Upper lobe of left lung (tissue), 6 donors: ENCODE measurements at regions not wholly inside any gene's neighbourhood (a gene's known extent, or its start where the extent isn't known, plus 50 kb on each side); places are given as distances from the start of the nearest gene placed in this dataset.

ENCODE experiments used
- ATAC-seq, 2 donors: fragments of 200-7000 bp; cut with Tn5 transposase; one replicate each; pipeline ENCODE4 v1.9.1; 2022; ENCODE audit warnings: mild to moderate bottlenecking in 2 of 2, moderate library complexity in 2 of 2; ENCODE audit not compliant: low FRiP score in 2 of 2
- DNase-seq, 2 donors: peaks; one replicate each; pipeline ENCODE4 v3.0.0-alpha.2; 2019 to 2020
- H3K27ac ChIP-seq, 4 donors: fragments of 200-600 bp; sonication (generic); one replicate each; pipeline ENCODE4 v1.5.1; 2016 to 2019
- H3K27me3 ChIP-seq, 4 donors: fragments of 200-600 bp; sonication (generic); one replicate each; pipeline ENCODE4 v1.5.1; 2017 to 2019
- H3K36me3 ChIP-seq, 4 donors: fragments of 200-600 bp; sonication (generic); one replicate each; pipeline ENCODE4 v1.5.1; 2016 to 2019
- H3K4me1 ChIP-seq, 4 donors: fragments of 200-600 bp; sonication (generic); one replicate each; pipeline ENCODE4 v1.5.1; 2018 to 2019
- H3K4me3 ChIP-seq, 4 donors: fragments of 200-600 bp; sonication (generic); one replicate each; pipeline ENCODE4 v1.5.1; 2017 to 2019; ENCODE audit warnings: mild to moderate bottlenecking in 2 of 4, moderate library complexity in 1 of 4
- H3K9me3 ChIP-seq, 4 donors: fragments of 200-600 bp; sonication (generic); one replicate each; pipeline ENCODE4 v1.5.1; 2018 to 2019
- EP300 ChIP-seq, 4 donors: sonication (generic); formaldehyde crosslinking; IDR thresholded peaks; one replicate each; pipeline ENCODE4 v1.5.1; 2017; ENCODE audit warnings: antibody characterized with exemption in 4 of 4, control low read depth in 2 of 4
- POLR2A ChIP-seq, 4 donors: fragments of 450-650 bp; IDR thresholded peaks; one replicate each; pipeline ENCODE4 v1.5.1; 2016 to 2017; ENCODE audit warnings: antibody characterized with exemption in 4 of 4, mild to moderate bottlenecking in 2 of 4
- POLR2AphosphoS5 ChIP-seq, 2 donors: sonication (generic); formaldehyde crosslinking; IDR thresholded peaks; one replicate each; pipeline ENCODE4 v1.5.1; 2017; ENCODE audit warnings: antibody characterized with exemption in 2 of 2
- WGBS, 2 donors: methylation state at CpG; one replicate each; pipeline ENCODE4 v1.1.5; 2017 to 2018; 5-methylcytosine and 5-hydroxymethylcytosine counted together
- TF ChIP-seq, protein P1 (sequence below), 6 experiments: fragments of 450-650 bp in 4 of 6; fragments of 200-600 bp in 2 of 6; sonication (generic) in 2 of 6; IDR thresholded peaks; one replicate each; pipeline ENCODE4 v1.5.1; 2016 to 2019; ENCODE audit warnings: antibody characterized with exemption in 6 of 6
- donor health status: DM: no; HTN: no; CAD: no; lungs with moderate emphysema.
- donor health status: DM: no; HTN: yes; CAD: no; lungs with severe emphysema.

DNA sequence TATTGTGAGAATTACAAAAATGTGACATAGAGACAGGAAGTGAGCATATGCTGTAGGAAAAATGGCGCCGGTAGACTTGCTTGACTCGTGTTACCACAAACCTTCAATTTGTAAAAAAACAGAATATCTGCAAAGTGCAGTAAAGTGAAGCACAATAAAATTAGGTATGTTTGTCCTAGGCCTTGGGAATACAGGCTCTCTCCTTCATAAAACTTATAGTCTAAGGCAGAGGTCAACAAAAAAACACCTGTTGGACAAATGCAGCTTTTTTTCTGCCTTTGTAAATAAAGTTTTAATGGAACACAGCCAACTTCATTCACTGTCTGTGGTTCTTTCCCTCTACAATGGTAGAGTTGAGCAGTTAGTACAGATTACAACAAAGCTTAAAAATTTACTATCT, 216.8 kb upstream of the SATB1 start:
- Histone ChIP-seq H3K4me1 (no peaks in the 10 kb centered on the region), H3K9me3 (no peaks in the 10 kb centered on the region), H3K27me3 (no peaks in the 10 kb centered on the region), H3K36me3 (no peaks in the 10 kb centered on the region), H3K27ac (no peak overlapping the region), H3K4me3 (no peak overlapping the region)
- TF ChIP-seq POLR2A (IDR thresholded peaks at IDR 0.05) (no peak), POLR2AphosphoS5 (IDR thresholded peaks at IDR 0.05) (no peak), EP300 (IDR thresholded peaks at IDR 0.05) (no peak)
- TF ChIP-seq, protein P1, sequence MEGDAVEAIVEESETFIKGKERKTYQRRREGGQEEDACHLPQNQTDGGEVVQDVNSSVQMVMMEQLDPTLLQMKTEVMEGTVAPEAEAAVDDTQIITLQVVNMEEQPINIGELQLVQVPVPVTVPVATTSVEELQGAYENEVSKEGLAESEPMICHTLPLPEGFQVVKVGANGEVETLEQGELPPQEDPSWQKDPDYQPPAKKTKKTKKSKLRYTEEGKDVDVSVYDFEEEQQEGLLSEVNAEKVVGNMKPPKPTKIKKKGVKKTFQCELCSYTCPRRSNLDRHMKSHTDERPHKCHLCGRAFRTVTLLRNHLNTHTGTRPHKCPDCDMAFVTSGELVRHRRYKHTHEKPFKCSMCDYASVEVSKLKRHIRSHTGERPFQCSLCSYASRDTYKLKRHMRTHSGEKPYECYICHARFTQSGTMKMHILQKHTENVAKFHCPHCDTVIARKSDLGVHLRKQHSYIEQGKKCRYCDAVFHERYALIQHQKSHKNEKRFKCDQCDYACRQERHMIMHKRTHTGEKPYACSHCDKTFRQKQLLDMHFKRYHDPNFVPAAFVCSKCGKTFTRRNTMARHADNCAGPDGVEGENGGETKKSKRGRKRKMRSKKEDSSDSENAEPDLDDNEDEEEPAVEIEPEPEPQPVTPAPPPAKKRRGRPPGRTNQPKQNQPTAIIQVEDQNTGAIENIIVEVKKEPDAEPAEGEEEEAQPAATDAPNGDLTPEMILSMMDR (IDR thresholded peaks at IDR 0.05): no peak
- ATAC-seq: no peak
- DNase-seq: no peak
- 93% methylated on average over 3 of the region's 3 CpGs for WGBS, 2 donors

DNA sequence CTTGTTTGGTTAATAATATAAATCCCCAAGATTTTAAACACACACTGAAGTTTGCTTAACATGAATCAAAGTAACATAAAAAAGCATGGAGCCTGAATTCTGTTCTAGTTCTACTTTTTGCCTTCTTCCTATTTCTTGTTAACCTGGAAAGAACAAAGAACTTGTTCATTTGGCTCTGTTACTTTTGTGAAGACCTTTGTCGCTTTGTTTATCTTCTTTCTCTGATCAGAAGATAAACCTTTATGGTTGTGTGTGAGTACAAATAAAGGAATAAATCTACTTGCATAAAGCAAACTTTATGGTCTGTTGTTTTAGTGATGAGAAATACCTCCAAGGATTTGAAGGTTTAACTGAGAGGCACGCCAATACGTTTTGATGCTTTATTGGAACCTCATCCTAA, 210.1 kb upstream of the SATB1 start:
- Histone ChIP-seq H3K36me3 (no peaks in the 10 kb centered on the region), H3K9me3 (no peaks in the 10 kb centered on the region), H3K27ac (no peak overlapping the region), H3K4me1 (no peaks in the 10 kb centered on the region), H3K27me3 (no peaks in the 10 kb centered on the region), H3K4me3 (no peak overlapping the region)
- DNase-seq: no peak
- no peak for TF ChIP-seq EP300 (IDR thresholded peaks at IDR 0.05)
- TF ChIP-seq POLR2AphosphoS5 (IDR thresholded peaks at IDR 0.05): no peak
- TF ChIP-seq POLR2A (IDR thresholded peaks at IDR 0.05): no peak
- TF ChIP-seq, protein P1 (IDR thresholded peaks at IDR 0.05): no peak
- no peak for ATAC-seq
- 68 to 83% methylated on average over 3 of the region's 3 CpGs for WGBS, 2 donors

DNA sequence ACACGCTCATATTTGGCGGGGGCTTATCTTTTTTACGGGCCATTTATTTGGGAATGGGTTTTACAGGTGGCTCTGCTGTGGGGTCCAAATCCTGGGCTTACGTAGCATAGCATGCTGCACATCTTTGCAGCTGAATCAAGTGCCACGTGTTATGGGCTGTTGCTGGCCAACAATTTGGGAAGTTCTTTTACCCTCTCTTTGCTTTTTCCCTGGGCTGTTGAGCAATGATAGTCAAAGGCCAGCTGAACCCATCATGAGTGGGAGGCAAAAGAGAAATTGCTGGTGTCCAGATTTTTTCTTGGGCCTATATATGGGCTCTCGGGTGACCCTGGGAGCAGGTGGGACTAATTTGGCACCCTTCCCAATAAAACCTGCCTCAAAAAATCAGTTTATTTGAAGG, 209.3 kb upstream of the SATB1 start:
- H3K9me3 ChIP-seq: no peaks in the 10 kb centered on the region
- H3K4me1 ChIP-seq: no peaks in the 10 kb centered on the region
- TF ChIP-seq, protein P1 (IDR thresholded peaks at IDR 0.05): no peak
- H3K4me3 ChIP-seq: no peak overlapping the region
- no peaks in the 10 kb centered on the region for H3K36me3 ChIP-seq
- H3K27me3 ChIP-seq: no peaks in the 10 kb centered on the region
- WGBS, 2 donors: 81 to 83% methylated on average over 6 of the region's 6 CpGs
- no peak overlapping the region for H3K27ac ChIP-seq
- DNase-seq: peak in 1 of 2 donors; percentile 22
- peak in 1 of 2 donors; percentile 63 for ATAC-seq

DNA sequence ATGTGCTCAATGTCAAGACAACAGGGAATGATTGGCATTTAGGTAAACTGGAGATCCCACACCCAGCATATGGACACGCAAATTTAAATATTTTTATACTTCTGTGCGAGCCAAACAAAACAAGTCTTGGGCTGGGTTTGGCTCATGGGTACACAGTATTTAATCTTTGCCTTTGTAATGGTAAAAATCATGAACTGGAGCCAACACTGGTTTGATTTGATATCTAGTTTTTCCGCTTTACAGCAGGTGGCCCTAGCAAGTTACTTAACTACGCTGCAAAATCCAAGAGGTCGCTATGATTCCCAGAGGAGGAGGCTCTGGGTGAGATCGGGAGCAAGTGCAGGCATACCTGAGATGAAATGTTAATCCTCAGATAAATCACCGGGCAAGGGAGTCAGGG, 207.9 kb upstream of the SATB1 start:
- no peaks in the 10 kb centered on the region for H3K27me3 ChIP-seq
- DNase-seq (no peak), ATAC-seq (no peak)
- TF ChIP-seq EP300 (IDR thresholded peaks at IDR 0.05) (no peak), POLR2AphosphoS5 (IDR thresholded peaks at IDR 0.05) (no peak), POLR2A (IDR thresholded peaks at IDR 0.05) (no peak)
- TF ChIP-seq, protein P1 (IDR thresholded peaks at IDR 0.05): no peak
- H3K27ac ChIP-seq: no peak overlapping the region
- 85 to 89% methylated on average over 7 of the region's 7 CpGs for WGBS, 2 donors
- no peaks in the 10 kb centered on the region for H3K36me3 ChIP-seq
- H3K4me1 ChIP-seq: no peaks in the 10 kb centered on the region
- H3K4me3 ChIP-seq: no peak overlapping the region
- H3K9me3 ChIP-seq: no peaks in the 10 kb centered on the region

DNA sequence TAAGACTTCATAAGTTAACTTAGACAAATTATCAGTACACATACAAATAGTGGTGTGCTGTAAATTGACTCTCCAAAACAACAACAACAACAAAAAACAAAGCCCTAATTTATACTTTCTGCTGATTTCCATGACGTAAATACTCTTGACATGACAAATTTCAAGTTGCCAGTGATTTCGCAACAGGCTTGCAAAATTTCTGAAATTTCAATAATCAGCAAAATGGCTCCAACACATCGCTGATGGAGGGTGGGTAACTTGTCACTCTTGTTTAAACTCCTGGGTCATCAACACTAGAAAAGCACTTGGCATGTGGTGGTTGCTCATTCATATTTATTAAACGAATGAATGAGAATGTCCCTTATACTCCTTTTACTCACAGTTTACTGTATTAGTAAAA, 205.2 kb upstream of the SATB1 start:
- WGBS, 2 donors: 75 to 77% methylated on average over 4 of the region's 4 CpGs
- Histone ChIP-seq H3K4me3 (no peak overlapping the region), H3K4me1 (no peaks in the 10 kb centered on the region), H3K27ac (no peak overlapping the region), H3K9me3 (no peaks in the 10 kb centered on the region), H3K36me3 (no peaks in the 10 kb centered on the region), H3K27me3 (no peaks in the 10 kb centered on the region)
- DNase-seq (no peak), ATAC-seq (no peak)
- TF ChIP-seq POLR2A (IDR thresholded peaks at IDR 0.05): no peak
- TF ChIP-seq, protein P1 (IDR thresholded peaks at IDR 0.05): no peak
- no peak for TF ChIP-seq POLR2AphosphoS5 (IDR thresholded peaks at IDR 0.05)
- no peak for TF ChIP-seq EP300 (IDR thresholded peaks at IDR 0.05)
